NCI-H187 (cell line): ENCODE measurements at regions not wholly inside any gene's neighbourhood (a gene's known extent, or its start where the extent isn't known, plus 50 kb on each side); places are given as distances from the start of the nearest gene placed in this dataset.

Experiments
- DNase-seq, 2 experiments: peaks; one replicate each; lab custom pipeline; 2025; lab: John Stamatoyannopoulos, UW

GRCh38 chr5:34587355-34588241 is 68.5 kb upstream of the RAI14 start:
- no peak for DNase-seq

GRCh38 chr5:34589832-34590231 is 66.3 kb upstream of the RAI14 start:
- DNase-seq, result no peak

GRCh38 chr5:34591723-34592122 is 64.4 kb upstream of the RAI14 start:
- no peak for DNase-seq

GRCh38 chr5:34597034-34598027 is 58.8 kb upstream of the RAI14 start:
- no peak for DNase-seq

- no peak for DNase-seq
Measured at GRCh38 chr5:34598177-34598794, 57.8 kb upstream of the RAI14 start.

GRCh38 chr5:34599471-34600117 is 56.5 kb upstream of the RAI14 start:
- no peak for DNase-seq

- no peak for DNase-seq
Measured at GRCh38 chr5:34600118-34600493, 56.0 kb upstream of the RAI14 start.

GRCh38 chr5:34603378-34603777 is 52.8 kb upstream of the RAI14 start:
- DNase-seq, result no peak

GRCh38 chr5:34604119-34604675 is 51.9 kb upstream of the RAI14 start:
- no peak for DNase-seq

GRCh38 chr5:34606101-34606500 is 50.0 kb upstream of the RAI14 start:
- DNase-seq, result no peak
